H1 (cell line): ENCODE measurements at regions not wholly inside any gene's neighbourhood (a gene's known extent, or its start where the extent isn't known, plus 50 kb on each side); places are given as distances from the start of the nearest gene placed in this dataset.

ENCODE experiments used
- CEBPB ChIP-seq: IDR thresholded peaks from 2 replicates; pipeline ENCODE4 v1.6.1; 2012; ENCODE audit warnings: low read depth, low read length
- EP300 ChIP-seq, 2 experiments: IDR thresholded peaks; 1 replicate in 1 of 2; 2 replicates in 1 of 2; pipeline ENCODE4 v1.6.1; 2011 to 2012; ENCODE audit warnings: low read depth in 2 of 2, low read length in 2 of 2, mild to moderate bottlenecking in 2 of 2, borderline replicate concordance in 1 of 2, inconsistent platforms in 1 of 2, moderate library complexity in 1 of 2
- EZH2 ChIP-seq: fragments of 200-600 bp; sonication (generic); IDR thresholded peaks from 2 replicates; pipeline ENCODE4 v1.7.1; 2012; ENCODE audit warnings: low read depth, mild to moderate bottlenecking, moderate library complexity, low read length, inconsistent platforms; ENCODE audit not compliant: severe bottlenecking
- GABPA ChIP-seq: IDR thresholded peaks from 2 replicates; pipeline ENCODE4 v1.6.1; 2011; ENCODE audit warnings: mild to moderate bottlenecking, low read length, moderate library complexity, borderline replicate concordance; ENCODE audit not compliant: insufficient read depth
- HDAC6 ChIP-seq: IDR thresholded peaks from one replicate; pipeline ENCODE4 v1.7.1; 2012; ENCODE audit warnings: low read depth, mild to moderate bottlenecking, inconsistent platforms, low read length, moderate library complexity
- POLR2AphosphoS5 ChIP-seq: IDR thresholded peaks from 2 replicates; pipeline ENCODE4 v1.6.1; 2011; ENCODE audit warnings: low read depth, low read length
- SIN3A ChIP-seq, 2 experiments: IDR thresholded peaks in 1 of 2; conservative IDR thresholded peaks in 1 of 2; 2 replicates each; pipeline ENCODE4 v1.6.1; 2011 to 2012; ENCODE audit warnings: low read length in 2 of 2, improper control_type of control experiment in 1 of 2, low read depth in 1 of 2, mild to moderate bottlenecking in 1 of 2
- SIRT6 ChIP-seq: IDR thresholded peaks from one replicate; pipeline ENCODE4 v1.7.1; 2012; ENCODE audit warnings: low read length, inconsistent platforms
- SP4 ChIP-seq: IDR thresholded peaks from 2 replicates; pipeline ENCODE4 v1.6.1; 2012; ENCODE audit warnings: low read length, inconsistent platforms
- TAF1 ChIP-seq: IDR thresholded peaks from 2 replicates; pipeline ENCODE4 v1.6.1; 2011; ENCODE audit warnings: mild to moderate bottlenecking, low read depth, low read length
- ZNF274 ChIP-seq: IDR thresholded peaks from 2 replicates; pipeline ENCODE4 v1.7.0; 2012; ENCODE audit warnings: low read length, borderline replicate concordance; ENCODE audit errors: extremely low read depth
- TF ChIP-seq, protein P1 (sequence below): IDR thresholded peaks from 2 replicates; pipeline ENCODE4 v1.6.1; 2011; ENCODE audit warnings: low read depth, mild to moderate bottlenecking, low read length; ENCODE audit not compliant: insufficient read depth
- TF ChIP-seq, protein P2 (sequence below), 3 experiments: IDR thresholded peaks; 1 replicate in 2 of 3; 2 replicates in 1 of 3; pipeline versions ENCODE4 v1.5.1 to v1.6.1; 2011; ENCODE audit warnings: low read length in 3 of 3, mild to moderate bottlenecking in 3 of 3, inconsistent platforms in 2 of 3, low read depth in 1 of 3, moderate library complexity in 1 of 3; ENCODE audit not compliant: insufficient read depth in 1 of 3; ENCODE audit errors: control extremely low read depth in 1 of 3

DNA sequence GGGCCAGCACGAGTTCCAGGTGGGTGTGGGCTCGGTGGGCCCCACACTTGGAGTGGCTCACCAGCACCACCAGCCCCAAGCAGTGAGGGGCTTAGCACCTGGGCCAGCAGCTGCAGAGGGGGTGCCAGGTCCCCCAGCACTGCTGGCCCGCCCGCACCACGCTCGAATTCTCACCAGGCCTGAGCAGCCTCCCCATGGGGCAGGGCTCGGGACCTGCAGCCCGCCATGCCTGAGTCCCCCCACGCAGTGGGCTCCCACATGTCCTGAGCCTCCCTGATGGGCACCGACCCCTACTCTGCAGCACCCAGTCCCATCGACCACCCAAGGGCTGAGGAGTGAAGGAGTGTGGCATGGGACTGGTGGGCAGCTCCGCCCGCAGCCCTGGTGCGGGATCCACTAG lies 593.4 kb downstream of the GABRG1 start:
- TF ChIP-seq GABPA (no peak), TAF1 (no peak), ZNF274 (no peak), POLR2AphosphoS5 (no peak), SP4 (no peak), SIN3A (conservative IDR thresholded peaks at IDR 0.05 in 1 of 2, IDR thresholded peaks at IDR 0.05 in 1 of 2; ENCODE audit: low read depth in 1 of 2, low read length in 2 of 2) (no peak), EP300 (IDR thresholded peaks at IDR 0.05; ENCODE audit: borderline replicate concordance in 1 of 2, low read depth in 2 of 2, low read length in 2 of 2) (no peak), HDAC6 (no peak), EZH2 (no peak), SIRT6 (no peak), CEBPB (no peak)
- TF ChIP-seq, protein P1, sequence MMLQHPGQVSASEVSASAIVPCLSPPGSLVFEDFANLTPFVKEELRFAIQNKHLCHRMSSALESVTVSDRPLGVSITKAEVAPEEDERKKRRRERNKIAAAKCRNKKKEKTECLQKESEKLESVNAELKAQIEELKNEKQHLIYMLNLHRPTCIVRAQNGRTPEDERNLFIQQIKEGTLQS, result no peak
- TF ChIP-seq, protein P2, sequence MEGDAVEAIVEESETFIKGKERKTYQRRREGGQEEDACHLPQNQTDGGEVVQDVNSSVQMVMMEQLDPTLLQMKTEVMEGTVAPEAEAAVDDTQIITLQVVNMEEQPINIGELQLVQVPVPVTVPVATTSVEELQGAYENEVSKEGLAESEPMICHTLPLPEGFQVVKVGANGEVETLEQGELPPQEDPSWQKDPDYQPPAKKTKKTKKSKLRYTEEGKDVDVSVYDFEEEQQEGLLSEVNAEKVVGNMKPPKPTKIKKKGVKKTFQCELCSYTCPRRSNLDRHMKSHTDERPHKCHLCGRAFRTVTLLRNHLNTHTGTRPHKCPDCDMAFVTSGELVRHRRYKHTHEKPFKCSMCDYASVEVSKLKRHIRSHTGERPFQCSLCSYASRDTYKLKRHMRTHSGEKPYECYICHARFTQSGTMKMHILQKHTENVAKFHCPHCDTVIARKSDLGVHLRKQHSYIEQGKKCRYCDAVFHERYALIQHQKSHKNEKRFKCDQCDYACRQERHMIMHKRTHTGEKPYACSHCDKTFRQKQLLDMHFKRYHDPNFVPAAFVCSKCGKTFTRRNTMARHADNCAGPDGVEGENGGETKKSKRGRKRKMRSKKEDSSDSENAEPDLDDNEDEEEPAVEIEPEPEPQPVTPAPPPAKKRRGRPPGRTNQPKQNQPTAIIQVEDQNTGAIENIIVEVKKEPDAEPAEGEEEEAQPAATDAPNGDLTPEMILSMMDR (IDR thresholded peaks at IDR 0.05; ENCODE audit: control extremely low read depth in 1 of 3, insufficient read depth in 1 of 3, low read depth in 1 of 3, low read length in 3 of 3), result no peak
